ENCODE measurements at regions not wholly inside any gene's neighbourhood (a gene's known extent, or its start where the extent isn't known, plus 50 kb on each side); places are given as distances from the start of the nearest gene placed in this dataset.

DNA sequence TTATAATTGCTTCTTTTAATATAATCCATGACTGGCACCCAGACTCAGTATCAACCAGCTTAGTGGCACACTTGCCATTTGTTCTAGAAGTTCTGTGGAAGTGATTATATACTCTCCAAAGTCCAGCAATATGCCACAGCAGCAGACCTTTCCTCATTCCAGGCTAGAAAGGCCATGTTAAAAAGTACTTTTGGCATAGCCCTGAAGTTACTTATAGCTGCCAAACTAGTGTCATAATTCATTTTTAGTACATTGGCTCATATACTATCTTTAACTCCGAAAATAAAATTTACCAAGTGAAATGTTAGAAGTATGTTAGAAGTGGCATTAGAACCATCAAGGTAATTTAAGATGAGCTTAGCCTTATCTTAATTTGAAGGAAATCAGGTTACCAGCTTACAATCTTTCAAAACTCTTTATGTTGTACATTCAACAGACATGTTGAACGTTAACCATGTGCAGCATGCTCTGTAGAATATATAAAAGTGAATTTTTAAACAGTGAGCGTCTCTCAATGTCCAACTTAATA lies 714.2 kb upstream of the LCORL start:
- ChIA-PET CTCF (no interaction called here), POLR2A (no interaction called here), SMC1A (ENCODE audit: uncharacterized antibody, unreplicated experiment) (interaction anchor here (1.2 kb wide), 1 partner anchor 9 kb away, joined by 6 read pairs; no protein-coding TSS in a partner anchor), RAD21 (ENCODE audit: unreplicated experiment) (no interaction called here)
- Histone ChIP-seq H2AFZ (ENCODE audit: control insufficient read depth, low read depth, low read length) (no peak overlapping the region), H3K36me3 (ENCODE audit: control insufficient read depth in 2 of 2, insufficient read depth in 2 of 2, low read length in 1 of 2) (no peaks in the 10 kb centered on the region), H3K9me3 (replicated peaks; ENCODE audit: control insufficient read depth, insufficient read depth, low read length) (no peaks in the 10 kb centered on the region), H3K4me2 (ENCODE audit: control insufficient read depth, insufficient read depth) (no peak overlapping the region), H4K20me1 (ENCODE audit: control insufficient read depth, insufficient read depth) (no peaks in the 10 kb centered on the region), H3K27ac (ENCODE audit: control insufficient read depth, insufficient read depth) (no peak overlapping the region), H3K79me2 (ENCODE audit: control insufficient read depth, insufficient read depth, low read length) (no peaks in the 10 kb centered on the region), H3K9ac (ENCODE audit: control insufficient read depth, insufficient read depth, low read length) (no peak overlapping the region), H3K27me3 (replicated peaks in 1 of 2; ENCODE audit: control insufficient read depth in 2 of 2, insufficient read depth in 2 of 2, low read length in 1 of 2) (no peaks in the 10 kb centered on the region), H3K4me1 (ENCODE audit: control insufficient read depth, insufficient read depth, low read length) (no peaks in the 10 kb centered on the region), H3K4me3 (no peak overlapping the region)
- no peak for DNase-seq (ENCODE audit: low read depth, low spot score)
- TF ChIP-seq, protein P1, sequence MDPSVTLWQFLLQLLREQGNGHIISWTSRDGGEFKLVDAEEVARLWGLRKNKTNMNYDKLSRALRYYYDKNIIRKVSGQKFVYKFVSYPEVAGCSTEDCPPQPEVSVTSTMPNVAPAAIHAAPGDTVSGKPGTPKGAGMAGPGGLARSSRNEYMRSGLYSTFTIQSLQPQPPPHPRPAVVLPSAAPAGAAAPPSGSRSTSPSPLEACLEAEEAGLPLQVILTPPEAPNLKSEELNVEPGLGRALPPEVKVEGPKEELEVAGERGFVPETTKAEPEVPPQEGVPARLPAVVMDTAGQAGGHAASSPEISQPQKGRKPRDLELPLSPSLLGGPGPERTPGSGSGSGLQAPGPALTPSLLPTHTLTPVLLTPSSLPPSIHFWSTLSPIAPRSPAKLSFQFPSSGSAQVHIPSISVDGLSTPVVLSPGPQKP (IDR thresholded peaks at IDR 0.05; ENCODE audit: low read depth, low read length), result no peak
- FAIRE-seq, result no peak
- in situ Hi-C loops (cut with MboI), result no loop called here
- intact Hi-C loops (cut with micrococcal nuclease; ENCODE audit: unreplicated experiment), result no loop called here
- ATAC-seq, result no peak
- WGBS (ENCODE audit: insufficient coverage, insufficient replicate concordance, low lambda C conversion rate, missing lambda C conversion rate), result 11% methylated on average over 3 of the region's 3 CpGs
- BruUV-seq (replicated peaks), result no TSS peak

DNA sequence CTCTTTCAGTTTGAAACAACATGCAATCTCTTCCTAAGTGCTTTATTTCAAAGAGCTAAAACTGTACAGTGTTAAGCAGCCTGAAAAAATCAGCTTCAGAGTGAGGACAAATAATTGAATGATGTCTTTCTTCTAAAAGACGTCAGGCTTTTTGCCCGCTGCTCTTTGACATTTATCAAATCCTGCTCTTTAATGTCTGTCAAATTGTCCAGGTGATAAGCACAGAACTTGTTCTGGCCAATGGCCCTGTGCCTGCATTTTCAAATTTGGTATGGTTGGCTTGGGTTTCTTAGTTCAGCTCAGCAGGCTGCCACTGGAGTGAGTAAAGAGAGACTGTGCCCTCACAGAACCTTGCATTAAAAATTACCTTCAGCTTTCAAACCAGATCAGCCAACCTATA lies 712.9 kb upstream of the LCORL start:
- no peak overlapping the region for H3K27ac ChIP-seq (ENCODE audit: control insufficient read depth, insufficient read depth)
- no peaks in the 10 kb centered on the region for H3K79me2 ChIP-seq (ENCODE audit: control insufficient read depth, insufficient read depth, low read length)
- BruUV-seq (replicated peaks), result no TSS peak
- no peak for FAIRE-seq
- H3K4me2 ChIP-seq (ENCODE audit: control insufficient read depth, insufficient read depth), result no peak overlapping the region
- H3K4me1 ChIP-seq (ENCODE audit: control insufficient read depth, insufficient read depth, low read length), result no peaks in the 10 kb centered on the region
- WGBS (ENCODE audit: insufficient coverage, insufficient replicate concordance, low lambda C conversion rate, missing lambda C conversion rate), result 21% methylated on average over 2 of the region's 2 CpGs
- H2AFZ ChIP-seq (ENCODE audit: control insufficient read depth, low read depth, low read length), result no peak overlapping the region
- CTCF ChIA-PET, result no interaction called here
- SMC1A ChIA-PET (ENCODE audit: uncharacterized antibody, unreplicated experiment), result no interaction called here
- intact Hi-C loops (cut with micrococcal nuclease; ENCODE audit: unreplicated experiment) (no loop called here), in situ Hi-C loops (cut with MboI) (no loop called here)
- no peaks in the 10 kb centered on the region for H3K27me3 ChIP-seq (replicated peaks in 1 of 2; ENCODE audit: control insufficient read depth in 2 of 2, insufficient read depth in 2 of 2, low read length in 1 of 2)
- H4K20me1 ChIP-seq (ENCODE audit: control insufficient read depth, insufficient read depth), result no peaks in the 10 kb centered on the region
- H3K36me3 ChIP-seq (ENCODE audit: control insufficient read depth in 2 of 2, insufficient read depth in 2 of 2, low read length in 1 of 2), result no peaks in the 10 kb centered on the region
- RAD21 ChIA-PET (ENCODE audit: unreplicated experiment), result no interaction called here
- POLR2A ChIA-PET, result no interaction called here
- H3K9me3 ChIP-seq (replicated peaks; ENCODE audit: control insufficient read depth, insufficient read depth, low read length), result no peaks in the 10 kb centered on the region
- TF ChIP-seq, protein P2, sequence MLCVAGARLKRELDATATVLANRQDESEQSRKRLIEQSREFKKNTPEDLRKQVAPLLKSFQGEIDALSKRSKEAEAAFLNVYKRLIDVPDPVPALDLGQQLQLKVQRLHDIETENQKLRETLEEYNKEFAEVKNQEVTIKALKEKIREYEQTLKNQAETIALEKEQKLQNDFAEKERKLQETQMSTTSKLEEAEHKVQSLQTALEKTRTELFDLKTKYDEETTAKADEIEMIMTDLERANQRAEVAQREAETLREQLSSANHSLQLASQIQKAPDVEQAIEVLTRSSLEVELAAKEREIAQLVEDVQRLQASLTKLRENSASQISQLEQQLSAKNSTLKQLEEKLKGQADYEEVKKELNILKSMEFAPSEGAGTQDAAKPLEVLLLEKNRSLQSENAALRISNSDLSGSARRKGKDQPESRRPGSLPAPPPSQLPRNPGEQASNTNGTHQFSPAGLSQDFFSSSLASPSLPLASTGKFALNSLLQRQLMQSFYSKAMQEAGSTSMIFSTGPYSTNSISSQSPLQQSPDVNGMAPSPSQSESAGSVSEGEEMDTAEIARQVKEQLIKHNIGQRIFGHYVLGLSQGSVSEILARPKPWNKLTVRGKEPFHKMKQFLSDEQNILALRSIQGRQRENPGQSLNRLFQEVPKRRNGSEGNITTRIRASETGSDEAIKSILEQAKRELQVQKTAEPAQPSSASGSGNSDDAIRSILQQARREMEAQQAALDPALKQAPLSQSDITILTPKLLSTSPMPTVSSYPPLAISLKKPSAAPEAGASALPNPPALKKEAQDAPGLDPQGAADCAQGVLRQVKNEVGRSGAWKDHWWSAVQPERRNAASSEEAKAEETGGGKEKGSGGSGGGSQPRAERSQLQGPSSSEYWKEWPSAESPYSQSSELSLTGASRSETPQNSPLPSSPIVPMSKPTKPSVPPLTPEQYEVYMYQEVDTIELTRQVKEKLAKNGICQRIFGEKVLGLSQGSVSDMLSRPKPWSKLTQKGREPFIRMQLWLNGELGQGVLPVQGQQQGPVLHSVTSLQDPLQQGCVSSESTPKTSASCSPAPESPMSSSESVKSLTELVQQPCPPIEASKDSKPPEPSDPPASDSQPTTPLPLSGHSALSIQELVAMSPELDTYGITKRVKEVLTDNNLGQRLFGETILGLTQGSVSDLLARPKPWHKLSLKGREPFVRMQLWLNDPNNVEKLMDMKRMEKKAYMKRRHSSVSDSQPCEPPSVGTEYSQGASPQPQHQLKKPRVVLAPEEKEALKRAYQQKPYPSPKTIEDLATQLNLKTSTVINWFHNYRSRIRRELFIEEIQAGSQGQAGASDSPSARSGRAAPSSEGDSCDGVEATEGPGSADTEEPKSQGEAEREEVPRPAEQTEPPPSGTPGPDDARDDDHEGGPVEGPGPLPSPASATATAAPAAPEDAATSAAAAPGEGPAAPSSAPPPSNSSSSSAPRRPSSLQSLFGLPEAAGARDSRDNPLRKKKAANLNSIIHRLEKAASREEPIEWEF (IDR thresholded peaks at IDR 0.05; ENCODE audit: insufficient replicate concordance, low read depth, low read length), result no peak
- TF ChIP-seq CREM (IDR thresholded peaks at IDR 0.05; ENCODE audit: low read depth) (no peak), PAX8 (IDR thresholded peaks at IDR 0.05) (no peak), JUNB (IDR thresholded peaks at IDR 0.05) (no peak), POU2F2 (IDR thresholded peaks at IDR 0.05; ENCODE audit: borderline replicate concordance, low read depth, low read length) (no peak), EED (IDR thresholded peaks at IDR 0.05; ENCODE audit: low read depth) (no peak), MEF2A (IDR thresholded peaks at IDR 0.05; ENCODE audit: insufficient read depth, low read depth, low read length) (no peak), POLR2A (IDR thresholded peaks at IDR 0.05; ENCODE audit: low read depth, low read length) (no peak), POLR2AphosphoS2 (IDR thresholded peaks at IDR 0.05; ENCODE audit: low read depth, low read length) (no peak)
- TF ChIP-seq, protein P3, sequence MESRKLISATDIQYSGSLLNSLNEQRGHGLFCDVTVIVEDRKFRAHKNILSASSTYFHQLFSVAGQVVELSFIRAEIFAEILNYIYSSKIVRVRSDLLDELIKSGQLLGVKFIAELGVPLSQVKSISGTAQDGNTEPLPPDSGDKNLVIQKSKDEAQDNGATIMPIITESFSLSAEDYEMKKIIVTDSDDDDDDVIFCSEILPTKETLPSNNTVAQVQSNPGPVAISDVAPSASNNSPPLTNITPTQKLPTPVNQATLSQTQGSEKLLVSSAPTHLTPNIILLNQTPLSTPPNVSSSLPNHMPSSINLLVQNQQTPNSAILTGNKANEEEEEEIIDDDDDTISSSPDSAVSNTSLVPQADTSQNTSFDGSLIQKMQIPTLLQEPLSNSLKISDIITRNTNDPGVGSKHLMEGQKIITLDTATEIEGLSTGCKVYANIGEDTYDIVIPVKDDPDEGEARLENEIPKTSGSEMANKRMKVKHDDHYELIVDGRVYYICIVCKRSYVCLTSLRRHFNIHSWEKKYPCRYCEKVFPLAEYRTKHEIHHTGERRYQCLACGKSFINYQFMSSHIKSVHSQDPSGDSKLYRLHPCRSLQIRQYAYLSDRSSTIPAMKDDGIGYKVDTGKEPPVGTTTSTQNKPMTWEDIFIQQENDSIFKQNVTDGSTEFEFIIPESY (IDR thresholded peaks at IDR 0.05), result no peak
- H3K9ac ChIP-seq (ENCODE audit: control insufficient read depth, insufficient read depth, low read length), result no peak overlapping the region
- no peak overlapping the region for H3K4me3 ChIP-seq
- DNase-seq (ENCODE audit: low read depth, low spot score), result no peak
- no peak for ATAC-seq

Data from GM12878 (cell line).